Hepatocyte (in vitro differentiated cells): ENCODE measurements at regions not wholly inside any gene's neighbourhood (a gene's known extent, or its start where the extent isn't known, plus 50 kb on each side); places are given as distances from the start of the nearest gene placed in this dataset.

Experiments
- EZH2 ChIP-seq: fragments of 200-600 bp; sonication (generic); IDR thresholded peaks from 2 replicates; pipeline ENCODE4 v1.6.1; 2016; ENCODE audit warnings: antibody characterized with exemption, mild to moderate bottlenecking, borderline replicate concordance
- TF ChIP-seq, protein P1 (sequence below): fragments of 200-600 bp; sonication (generic); IDR thresholded peaks from 2 replicates; pipeline ENCODE4 v1.5.1; 2016; ENCODE audit warnings: antibody characterized with exemption, mild to moderate bottlenecking; ENCODE audit not compliant: poor library complexity

DNA sequence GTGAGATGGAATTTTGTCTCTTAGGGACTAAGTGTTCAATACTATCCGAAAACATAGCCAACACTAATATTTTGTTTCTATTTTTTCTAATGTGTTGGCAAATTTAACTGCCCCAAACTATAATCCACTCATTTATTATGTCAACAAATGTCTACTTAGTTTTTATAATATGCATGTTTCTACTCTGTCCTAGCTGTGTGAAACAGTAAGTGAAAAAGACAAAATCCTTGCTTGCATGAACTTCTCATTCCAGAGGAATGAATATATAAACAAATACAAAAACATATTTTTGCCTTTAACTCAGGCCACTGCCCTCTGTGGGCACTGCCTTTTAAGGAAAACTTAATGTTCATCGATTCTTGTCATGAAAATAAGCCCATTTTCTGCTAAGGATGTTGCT is 1275.4 kb upstream of the CDH18 start:
- TF ChIP-seq, protein P1, sequence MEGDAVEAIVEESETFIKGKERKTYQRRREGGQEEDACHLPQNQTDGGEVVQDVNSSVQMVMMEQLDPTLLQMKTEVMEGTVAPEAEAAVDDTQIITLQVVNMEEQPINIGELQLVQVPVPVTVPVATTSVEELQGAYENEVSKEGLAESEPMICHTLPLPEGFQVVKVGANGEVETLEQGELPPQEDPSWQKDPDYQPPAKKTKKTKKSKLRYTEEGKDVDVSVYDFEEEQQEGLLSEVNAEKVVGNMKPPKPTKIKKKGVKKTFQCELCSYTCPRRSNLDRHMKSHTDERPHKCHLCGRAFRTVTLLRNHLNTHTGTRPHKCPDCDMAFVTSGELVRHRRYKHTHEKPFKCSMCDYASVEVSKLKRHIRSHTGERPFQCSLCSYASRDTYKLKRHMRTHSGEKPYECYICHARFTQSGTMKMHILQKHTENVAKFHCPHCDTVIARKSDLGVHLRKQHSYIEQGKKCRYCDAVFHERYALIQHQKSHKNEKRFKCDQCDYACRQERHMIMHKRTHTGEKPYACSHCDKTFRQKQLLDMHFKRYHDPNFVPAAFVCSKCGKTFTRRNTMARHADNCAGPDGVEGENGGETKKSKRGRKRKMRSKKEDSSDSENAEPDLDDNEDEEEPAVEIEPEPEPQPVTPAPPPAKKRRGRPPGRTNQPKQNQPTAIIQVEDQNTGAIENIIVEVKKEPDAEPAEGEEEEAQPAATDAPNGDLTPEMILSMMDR: no peak
- no peak for TF ChIP-seq EZH2
